ENCODE measurements at regions not wholly inside any gene's neighbourhood (a gene's known extent, or its start where the extent isn't known, plus 50 kb on each side); places are given as distances from the start of the nearest gene placed in this dataset.

DNA sequence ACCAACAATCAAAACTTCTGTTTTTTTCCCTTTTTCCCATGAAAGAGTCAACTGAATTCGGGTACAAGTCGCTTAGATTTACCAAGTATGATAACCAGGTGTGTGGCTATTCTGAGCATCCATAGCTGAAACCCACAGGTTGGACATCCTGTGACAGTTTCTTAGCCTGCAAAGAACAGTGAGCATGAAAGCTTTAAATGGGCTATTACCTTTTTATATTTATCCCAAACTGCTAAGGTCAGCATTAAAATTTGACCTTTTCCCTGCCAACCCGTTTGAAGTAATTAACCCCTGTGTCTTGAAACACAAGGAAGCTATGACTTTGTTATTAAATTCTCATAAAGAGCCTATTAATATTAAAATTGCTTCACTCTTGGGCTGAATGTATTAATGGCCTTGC, 1065.0 kb upstream of the RBFOX1 start:
- Histone ChIP-seq H2AFZ (ENCODE audit: low read length) (no peak overlapping the region), H3K9ac (ENCODE audit: low read length) (no peak overlapping the region), H3K9me3 (ENCODE audit: low read length) (0 out of 2 replicates have a peak, but pooled peaks cover 6% of the 10 kb centered on the region), H3K4me2 (ENCODE audit: low read length) (no peak overlapping the region), H3K4me3 (ENCODE audit: low read length) (no peak overlapping the region), H3F3A (ENCODE audit: low read length, unreplicated experiment) (no peaks in the 10 kb centered on the region), H3K4me1 (ENCODE audit: insufficient read depth, low read length) (no peaks in the 10 kb centered on the region), H3K27ac (ENCODE audit: low read length) (no peak overlapping the region), H3K27me3 (ENCODE audit: low read length) (no peaks in the 10 kb centered on the region), H3K79me2 (ENCODE audit: low read length) (no peaks in the 10 kb centered on the region), H3K36me3 (ENCODE audit: low read depth, low read length) (no peaks in the 10 kb centered on the region), H4K20me1 (ENCODE audit: low read length) (no peaks in the 10 kb centered on the region), H3K9me2 (replicated peaks; ENCODE audit: low read length) (no peaks in the 10 kb centered on the region)
- no peak for ATAC-seq
- intact Hi-C loops (cut with micrococcal nuclease) = no loop called here
- no TSS peak for BruUV-seq (replicated peaks)
- TF ChIP-seq EZH2 (IDR thresholded peaks at IDR 0.05; ENCODE audit: low read length, unreplicated experiment) = no peak
- TF ChIP-seq, protein P1, sequence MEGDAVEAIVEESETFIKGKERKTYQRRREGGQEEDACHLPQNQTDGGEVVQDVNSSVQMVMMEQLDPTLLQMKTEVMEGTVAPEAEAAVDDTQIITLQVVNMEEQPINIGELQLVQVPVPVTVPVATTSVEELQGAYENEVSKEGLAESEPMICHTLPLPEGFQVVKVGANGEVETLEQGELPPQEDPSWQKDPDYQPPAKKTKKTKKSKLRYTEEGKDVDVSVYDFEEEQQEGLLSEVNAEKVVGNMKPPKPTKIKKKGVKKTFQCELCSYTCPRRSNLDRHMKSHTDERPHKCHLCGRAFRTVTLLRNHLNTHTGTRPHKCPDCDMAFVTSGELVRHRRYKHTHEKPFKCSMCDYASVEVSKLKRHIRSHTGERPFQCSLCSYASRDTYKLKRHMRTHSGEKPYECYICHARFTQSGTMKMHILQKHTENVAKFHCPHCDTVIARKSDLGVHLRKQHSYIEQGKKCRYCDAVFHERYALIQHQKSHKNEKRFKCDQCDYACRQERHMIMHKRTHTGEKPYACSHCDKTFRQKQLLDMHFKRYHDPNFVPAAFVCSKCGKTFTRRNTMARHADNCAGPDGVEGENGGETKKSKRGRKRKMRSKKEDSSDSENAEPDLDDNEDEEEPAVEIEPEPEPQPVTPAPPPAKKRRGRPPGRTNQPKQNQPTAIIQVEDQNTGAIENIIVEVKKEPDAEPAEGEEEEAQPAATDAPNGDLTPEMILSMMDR (conservative IDR thresholded peaks at IDR 0.05; ENCODE audit: low read depth, low read length) = no peak
- TF ChIP-seq EZH2phosphoT487 (IDR thresholded peaks at IDR 0.05; ENCODE audit: borderline replicate concordance, low read length) = no peak
- DNase-seq = no peak
- ChIA-PET CTCF (no interaction called here), POLR2A (ENCODE audit: unreplicated experiment) (no interaction called here)

DNA sequence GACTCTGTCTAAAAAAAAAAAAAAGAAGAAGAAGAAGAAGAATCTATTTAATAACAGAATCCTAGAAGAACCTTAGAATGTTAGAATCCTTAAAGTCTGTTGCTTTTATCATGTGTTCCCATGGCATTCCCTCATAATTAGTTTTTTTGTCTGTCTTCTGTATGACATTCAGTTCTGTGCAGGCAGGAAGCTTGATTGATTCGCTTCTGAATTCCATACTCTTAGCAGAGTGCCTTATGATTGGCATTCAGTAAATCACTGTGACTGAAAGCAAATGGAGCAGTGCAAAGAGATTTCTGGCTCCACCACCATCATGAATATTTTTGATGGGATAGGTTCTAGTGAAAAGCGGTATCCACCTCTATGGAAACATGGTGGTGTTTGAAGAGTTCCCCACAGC, 1065.9 kb upstream of the RBFOX1 start:
- ChIA-PET POLR2A (ENCODE audit: unreplicated experiment) (no interaction called here), CTCF (interaction anchor here (0.5 kb wide), 1 partner anchor 89 kb away, joined by 7 read pairs; no protein-coding TSS in a partner anchor)
- no TSS peak for BruUV-seq (replicated peaks)
- no peak overlapping the region for H3K4me2 ChIP-seq (ENCODE audit: low read length)
- no peaks in the 10 kb centered on the region for H3K79me2 ChIP-seq (ENCODE audit: low read length)
- H3K27ac ChIP-seq (ENCODE audit: low read length) = no peak overlapping the region
- no peak overlapping the region for H3K4me3 ChIP-seq (ENCODE audit: low read length)
- no peaks in the 10 kb centered on the region for H3F3A ChIP-seq (ENCODE audit: low read length, unreplicated experiment)
- H3K9me3 ChIP-seq (ENCODE audit: low read length) = 0 out of 2 replicates have a peak, but pooled peaks cover 6% of the 10 kb centered on the region
- no peaks in the 10 kb centered on the region for H3K27me3 ChIP-seq (ENCODE audit: low read length)
- ATAC-seq (no peak), DNase-seq (no peak)
- no peaks in the 10 kb centered on the region for H4K20me1 ChIP-seq (ENCODE audit: low read length)
- H3K4me1 ChIP-seq (ENCODE audit: insufficient read depth, low read length) = no peaks in the 10 kb centered on the region
- no peaks in the 10 kb centered on the region for H3K36me3 ChIP-seq (ENCODE audit: low read depth, low read length)
- H2AFZ ChIP-seq (ENCODE audit: low read length) = no peak overlapping the region
- H3K9me2 ChIP-seq (replicated peaks; ENCODE audit: low read length) = no peaks in the 10 kb centered on the region
- TF ChIP-seq EZH2 (IDR thresholded peaks at IDR 0.05; ENCODE audit: low read length, unreplicated experiment) = no peak
- no peak for TF ChIP-seq EZH2phosphoT487 (IDR thresholded peaks at IDR 0.05; ENCODE audit: borderline replicate concordance, low read length)
- TF ChIP-seq, protein P1 (conservative IDR thresholded peaks at IDR 0.05; ENCODE audit: low read depth, low read length) = no peak
- intact Hi-C loops (cut with micrococcal nuclease) = no loop called here
- no peak overlapping the region for H3K9ac ChIP-seq (ENCODE audit: low read length)

DNA sequence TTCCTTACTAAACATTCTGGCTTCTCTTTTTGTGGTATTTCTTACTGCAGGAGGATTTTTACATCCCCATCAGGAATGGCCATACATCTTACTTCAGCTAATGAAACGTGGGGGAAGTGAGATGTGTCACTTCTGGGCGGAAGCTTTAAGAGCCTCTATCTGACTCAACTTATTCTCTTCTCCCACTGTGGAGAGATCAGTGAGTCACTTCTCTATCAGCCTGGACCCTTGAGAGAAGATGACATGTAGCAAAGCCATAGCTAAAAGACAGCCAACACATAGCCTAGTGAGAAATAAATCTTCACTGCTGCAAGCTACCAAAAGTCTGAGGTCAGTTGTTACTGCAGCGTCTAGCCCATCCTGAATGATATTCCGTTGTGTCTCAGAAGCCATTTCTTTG, 1066.7 kb upstream of the RBFOX1 start:
- H3K9me3 ChIP-seq (ENCODE audit: low read length) = 0 out of 2 replicates have a peak, but pooled peaks cover 6% of the 10 kb centered on the region
- ATAC-seq (no peak), DNase-seq (no peak)
- H3K36me3 ChIP-seq (ENCODE audit: low read depth, low read length) = no peaks in the 10 kb centered on the region
- no peak overlapping the region for H2AFZ ChIP-seq (ENCODE audit: low read length)
- no peak overlapping the region for H3K9ac ChIP-seq (ENCODE audit: low read length)
- H3F3A ChIP-seq (ENCODE audit: low read length, unreplicated experiment) = no peaks in the 10 kb centered on the region
- no peak overlapping the region for H3K4me2 ChIP-seq (ENCODE audit: low read length)
- TF ChIP-seq, protein P1 (conservative IDR thresholded peaks at IDR 0.05; ENCODE audit: low read depth, low read length) = no peak
- TF ChIP-seq EZH2 (IDR thresholded peaks at IDR 0.05; ENCODE audit: low read length, unreplicated experiment) = no peak
- TF ChIP-seq EZH2phosphoT487 (IDR thresholded peaks at IDR 0.05; ENCODE audit: borderline replicate concordance, low read length) = no peak
- H3K4me1 ChIP-seq (ENCODE audit: insufficient read depth, low read length) = no peaks in the 10 kb centered on the region
- ChIA-PET CTCF (no interaction called here), POLR2A (ENCODE audit: unreplicated experiment) (no interaction called here)
- no TSS peak for BruUV-seq (replicated peaks)
- no peaks in the 10 kb centered on the region for H3K79me2 ChIP-seq (ENCODE audit: low read length)
- no peaks in the 10 kb centered on the region for H3K27me3 ChIP-seq (ENCODE audit: low read length)
- intact Hi-C loops (cut with micrococcal nuclease) = no loop called here
- no peaks in the 10 kb centered on the region for H3K9me2 ChIP-seq (replicated peaks; ENCODE audit: low read length)
- no peak overlapping the region for H3K27ac ChIP-seq (ENCODE audit: low read length)
- H3K4me3 ChIP-seq (ENCODE audit: low read length) = no peak overlapping the region
- H4K20me1 ChIP-seq (ENCODE audit: low read length) = no peaks in the 10 kb centered on the region
